SIG-M5 treated with dmso at 0.1 percent for 504 hours (cell line): ENCODE measurements at regions not wholly inside any gene's neighbourhood (a gene's known extent, or its start where the extent isn't known, plus 50 kb on each side); places are given as distances from the start of the nearest gene placed in this dataset.
A peak's percentile ranks its signal among the peaks of the same experiment; 100 is the strongest.
"Not testable (repeated sequence)": the region's sequence is repeated elsewhere in the genome, so short reads cannot be mapped to it uniquely, and the experiment has no call there.

Source experiments
- DNase-seq: peaks from one replicate; lab custom pipeline; 2025; ENCODE audit not compliant: unreplicated experiment; lab: John Stamatoyannopoulos, UW

DNA sequence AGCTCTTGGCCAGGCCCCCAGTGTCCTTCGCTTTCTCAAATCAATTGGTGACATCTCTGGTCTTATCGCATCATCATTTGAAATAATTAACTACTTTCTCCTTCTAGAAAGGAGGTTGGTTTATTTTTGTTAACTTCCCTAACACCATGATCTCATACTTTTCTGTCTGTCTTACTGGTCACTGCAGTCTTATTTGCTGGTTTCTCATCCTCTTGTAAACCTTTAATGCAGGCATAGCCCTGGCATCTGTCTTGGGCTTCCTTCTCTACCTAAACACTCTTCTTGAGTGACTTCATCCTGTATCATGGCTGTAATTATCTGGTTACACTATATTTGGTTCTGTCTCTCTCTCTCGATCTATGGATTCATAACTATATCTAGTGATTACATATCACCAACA lies 152.8 kb downstream of the CYSLTR2 start:
- DNase-seq = no peak

GRCh38 chr13:48808683-48809082 lies 155.0 kb downstream of the CYSLTR2 start:
- no peak for DNase-seq

DNA sequence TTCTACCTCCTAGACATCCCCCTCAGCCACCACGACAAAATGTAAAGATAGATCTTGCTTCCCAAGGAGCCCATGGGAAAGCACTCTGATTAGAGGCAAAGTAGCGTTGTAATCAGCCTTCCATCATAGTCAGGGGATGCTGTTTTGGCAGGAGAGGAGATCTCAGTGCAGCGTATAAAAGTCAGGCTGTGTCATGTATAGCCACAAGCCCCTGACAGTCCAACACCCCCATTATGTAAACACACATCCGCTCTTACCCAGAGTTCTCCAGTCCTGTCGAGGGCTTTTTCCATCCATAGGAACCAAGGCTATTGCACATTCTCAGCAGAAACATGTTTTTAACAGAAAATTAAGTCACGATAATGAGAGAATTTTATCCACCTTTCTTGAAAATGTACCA lies 156.3 kb downstream of the CYSLTR2 start:
- no peak for DNase-seq

GRCh38 chr13:48813518-48813917 lies 159.8 kb downstream of the CYSLTR2 start:
- no peak for DNase-seq

DNA sequence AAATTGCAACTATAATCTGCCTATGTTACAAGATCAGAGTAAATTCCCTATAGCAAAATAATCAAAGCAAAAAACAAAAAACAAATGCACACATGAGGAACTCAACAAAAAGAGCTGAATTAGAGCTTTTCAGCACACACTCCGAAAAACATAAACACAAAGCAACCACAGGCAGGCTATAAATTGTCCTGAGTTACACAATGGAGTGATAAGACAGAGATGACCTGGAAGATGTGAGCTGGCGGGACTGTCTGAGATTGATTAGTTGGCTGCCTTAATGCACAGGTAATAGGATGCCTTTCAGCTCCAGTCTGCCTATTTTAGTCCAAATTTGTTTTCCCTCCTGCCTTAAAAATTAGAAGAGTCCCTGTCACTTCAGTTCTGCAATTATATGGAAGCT lies 159.0 kb upstream of the FNDC3A start:
- no peak for DNase-seq

GRCh38 chr13:48817166-48817802 lies 158.4 kb upstream of the FNDC3A start:
- DNase-seq = no peak

GRCh38 chr13:48818495-48819356 lies 157.0 kb upstream of the FNDC3A start:
- DNase-seq = no peak

DNA sequence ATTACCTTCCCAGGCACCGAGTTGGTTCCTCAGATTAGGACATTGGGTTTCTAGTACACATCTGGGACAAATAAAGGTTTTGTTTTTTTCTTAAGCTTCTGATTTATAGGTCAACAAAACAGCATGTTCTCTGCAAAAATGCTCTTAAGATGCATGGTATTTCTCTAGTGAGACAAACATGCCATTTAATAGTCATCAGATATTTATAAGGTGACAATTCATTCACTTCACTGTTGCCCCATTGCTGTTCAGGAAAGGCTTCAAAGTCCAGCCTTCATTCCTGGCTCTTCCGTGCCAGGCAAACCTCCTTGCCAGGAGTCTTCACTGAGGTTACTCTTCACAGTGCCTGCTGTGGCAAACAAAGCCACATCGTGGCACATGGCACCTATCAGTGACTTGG lies 156.3 kb upstream of the FNDC3A start:
- no peak for DNase-seq

DNA sequence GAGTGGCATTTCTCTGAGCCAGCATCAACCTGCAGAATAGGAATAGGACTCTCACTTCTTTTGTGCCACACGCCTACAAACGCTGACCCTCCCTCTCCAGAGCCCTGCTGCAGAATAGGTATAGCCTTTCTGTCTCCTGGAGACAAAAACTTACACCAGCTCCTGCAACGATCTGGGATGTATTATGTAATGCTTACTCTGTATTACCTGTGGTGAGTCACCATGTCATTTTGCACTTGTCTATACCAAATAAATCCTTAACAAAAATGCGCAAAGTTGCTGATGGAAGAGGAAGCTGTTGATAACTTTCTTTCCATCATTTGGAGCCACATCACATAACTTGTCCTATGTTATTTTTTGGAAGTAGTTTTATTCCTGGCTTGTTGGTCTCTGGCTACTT lies 155.8 kb upstream of the FNDC3A start:
- DNase-seq = no peak

DNA sequence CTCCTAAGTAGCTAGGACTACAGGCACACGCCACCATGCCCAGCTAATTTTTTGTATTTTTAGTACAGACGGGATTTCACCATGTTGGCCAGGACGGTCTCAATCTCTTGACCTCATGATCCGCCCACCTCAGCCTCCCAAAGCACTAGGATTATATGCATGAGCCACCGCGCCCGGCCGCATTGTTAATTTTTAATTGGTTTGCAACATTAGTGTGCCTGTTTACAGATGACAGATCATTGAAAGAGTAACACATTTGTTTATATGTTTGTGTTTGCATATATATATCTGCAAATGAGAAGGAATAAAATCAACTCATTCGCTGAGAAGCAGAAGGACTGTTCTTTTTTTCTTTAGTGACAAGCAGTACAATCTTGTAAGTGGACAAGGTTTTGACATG lies 152.2 kb upstream of the FNDC3A start:
- DNase-seq = not testable (repeated sequence)

DNA sequence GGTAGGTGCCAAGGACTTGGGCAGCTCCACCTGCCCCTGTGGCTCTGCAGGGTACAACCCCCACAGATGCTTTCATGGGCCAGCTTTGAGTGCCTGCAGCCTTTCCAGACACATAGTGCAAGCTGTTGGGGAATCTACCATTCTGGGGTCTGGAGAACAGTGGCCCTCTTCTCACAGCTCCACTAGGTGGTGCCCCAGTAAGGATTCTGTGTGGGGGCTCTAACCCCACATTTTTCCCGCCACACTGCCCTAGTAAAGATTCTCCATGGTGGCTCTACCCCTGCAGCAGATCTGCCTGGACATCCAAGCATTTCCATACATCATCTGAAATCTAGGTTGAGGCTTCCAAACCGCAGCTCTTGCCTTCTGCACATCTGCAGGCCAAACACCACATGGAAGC lies 149.7 kb upstream of the FNDC3A start:
- no peak for DNase-seq

GRCh38 chr13:48826922-48827454 lies 148.7 kb upstream of the FNDC3A start:
- DNase-seq = not testable (repeated sequence)

GRCh38 chr13:48827709-48828108 lies 148.0 kb upstream of the FNDC3A start:
- DNase-seq = no peak

DNA sequence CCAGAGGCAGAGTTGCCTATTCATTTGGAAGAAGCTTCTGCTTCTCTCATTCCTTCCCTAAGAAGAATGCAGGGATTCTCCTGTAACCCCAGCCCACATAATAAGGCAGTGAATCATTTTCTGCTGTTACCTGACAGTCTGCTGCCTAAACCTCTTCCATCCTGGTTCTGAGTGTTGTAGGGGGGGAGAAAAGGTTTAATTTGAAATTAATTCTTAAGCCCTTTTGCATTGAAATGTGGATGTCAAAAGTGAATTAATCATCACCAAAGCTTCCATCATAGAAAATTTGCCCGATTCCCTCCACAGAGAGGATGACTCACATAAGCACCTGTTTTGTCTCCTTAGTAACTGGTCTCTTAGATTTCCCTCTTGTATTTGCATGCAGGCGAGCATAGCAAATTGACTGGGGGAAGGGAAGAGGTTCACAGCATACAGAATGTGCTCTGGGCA lies 146.7 kb upstream of the FNDC3A start:
- DNase-seq = no peak

DNA sequence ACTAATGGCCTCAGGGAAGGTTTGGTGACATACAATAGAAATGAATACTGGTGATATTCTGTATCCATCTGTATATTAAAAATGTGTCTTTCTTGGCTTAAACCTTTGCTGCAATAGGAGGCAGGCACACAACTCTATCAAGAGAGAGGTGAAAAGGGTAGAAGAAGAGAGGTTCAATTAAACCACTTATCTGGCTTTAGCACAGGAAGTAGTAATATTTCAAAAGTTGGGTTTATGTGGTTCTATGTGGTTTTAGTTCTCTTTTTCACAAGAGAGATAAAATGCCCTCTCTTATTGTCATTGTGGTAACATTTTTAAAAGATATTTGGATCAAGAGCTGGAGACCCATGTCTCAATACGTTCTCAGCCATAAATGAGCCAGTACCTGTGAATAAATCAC lies 146.2 kb upstream of the FNDC3A start:
- peak; percentile 71 for DNase-seq

DNA sequence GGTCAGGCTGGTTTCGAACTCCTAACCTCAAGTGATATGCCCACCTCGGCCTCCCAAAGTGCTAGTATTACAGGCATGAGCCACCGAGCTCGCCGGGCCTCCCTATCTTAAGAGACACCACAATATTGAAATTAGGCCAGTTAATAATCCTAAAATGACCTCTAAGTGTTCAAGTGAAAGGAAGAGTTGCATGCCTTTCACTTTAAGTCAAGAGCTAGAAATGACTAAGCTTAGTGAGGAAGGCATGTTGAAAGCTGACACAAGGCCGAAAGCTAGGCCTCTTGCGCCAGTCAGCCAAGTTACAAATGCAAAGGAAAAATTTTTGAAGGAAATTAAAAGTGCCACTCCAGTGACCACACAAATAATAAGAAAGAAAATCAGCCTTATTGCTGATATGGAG lies 144.5 kb upstream of the FNDC3A start:
- no peak for DNase-seq

DNA sequence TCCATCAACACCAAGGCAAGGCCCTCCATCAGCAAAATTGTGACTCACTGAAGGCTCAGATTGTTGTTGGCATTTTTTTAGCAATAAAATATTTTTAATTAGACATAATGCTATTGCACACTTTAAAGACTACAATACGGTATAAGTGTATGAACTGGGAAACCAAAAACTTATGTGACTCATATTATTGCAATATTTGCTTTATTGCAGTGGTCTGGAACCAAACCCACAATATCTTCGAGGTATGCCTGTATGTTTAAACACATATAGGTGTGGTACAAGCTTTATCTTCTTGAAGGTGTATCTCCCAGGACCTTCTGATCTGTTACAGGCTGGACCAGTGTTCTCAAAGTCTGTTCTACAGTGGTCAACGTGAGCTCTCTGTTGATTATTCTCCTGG lies 142.3 kb upstream of the FNDC3A start:
- no peak for DNase-seq

DNA sequence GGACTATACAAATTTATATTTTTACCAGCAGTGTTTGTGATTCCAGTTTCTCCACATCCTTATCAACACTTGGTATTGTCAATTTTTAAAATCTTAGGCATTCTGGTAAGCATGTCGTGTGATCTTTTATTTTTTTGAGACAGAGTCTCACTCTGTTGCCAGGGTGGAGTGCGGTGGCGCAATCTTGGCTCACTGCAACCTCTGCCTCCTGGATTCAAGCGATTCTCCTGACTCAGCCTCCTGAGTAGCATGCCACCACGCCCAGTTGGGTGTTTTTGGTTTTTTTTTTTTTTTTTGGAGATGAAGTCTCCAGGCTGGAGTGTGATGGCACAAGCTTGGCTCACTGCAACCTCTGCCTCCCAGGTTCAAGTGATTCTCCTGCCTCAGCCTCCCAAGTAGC lies 140.4 kb upstream of the FNDC3A start:
- DNase-seq = not testable (repeated sequence)

DNA sequence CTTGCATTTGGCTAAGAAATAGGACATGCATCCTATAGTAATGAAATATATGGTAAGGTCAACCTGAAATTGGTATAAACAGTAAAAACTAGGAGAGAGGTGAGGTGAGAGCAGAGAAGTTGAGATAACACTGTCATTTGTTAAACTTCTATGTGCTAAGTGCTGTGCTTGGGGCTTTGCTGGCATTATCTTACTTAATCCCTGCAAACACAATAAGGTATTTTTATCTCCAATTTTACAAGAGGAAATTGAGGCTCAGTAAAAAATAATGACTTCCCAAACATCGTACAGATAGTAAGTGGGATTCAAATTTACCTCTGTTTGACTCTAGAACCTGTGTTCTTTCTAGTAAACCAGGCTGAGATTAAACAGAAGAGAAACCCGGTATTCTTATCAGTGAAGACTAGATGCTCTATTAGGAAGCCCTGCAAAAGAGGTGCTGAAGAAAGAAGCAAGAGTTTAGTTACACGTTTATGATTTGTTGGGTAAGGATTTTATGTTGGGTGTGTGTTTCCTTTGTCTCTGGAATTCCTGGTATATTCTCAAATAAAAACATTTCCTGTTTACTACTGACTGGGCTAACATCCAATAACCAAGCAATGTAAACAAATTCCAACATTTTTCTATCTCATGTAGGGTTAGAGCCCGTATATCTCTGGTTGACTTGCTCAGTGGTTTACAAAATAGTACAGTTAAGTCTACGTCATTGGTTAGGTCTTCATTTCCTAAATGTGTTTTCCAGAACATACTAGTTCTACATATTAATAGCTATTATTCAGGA lies 137.3 kb upstream of the FNDC3A start:
- DNase-seq = no peak

DNA sequence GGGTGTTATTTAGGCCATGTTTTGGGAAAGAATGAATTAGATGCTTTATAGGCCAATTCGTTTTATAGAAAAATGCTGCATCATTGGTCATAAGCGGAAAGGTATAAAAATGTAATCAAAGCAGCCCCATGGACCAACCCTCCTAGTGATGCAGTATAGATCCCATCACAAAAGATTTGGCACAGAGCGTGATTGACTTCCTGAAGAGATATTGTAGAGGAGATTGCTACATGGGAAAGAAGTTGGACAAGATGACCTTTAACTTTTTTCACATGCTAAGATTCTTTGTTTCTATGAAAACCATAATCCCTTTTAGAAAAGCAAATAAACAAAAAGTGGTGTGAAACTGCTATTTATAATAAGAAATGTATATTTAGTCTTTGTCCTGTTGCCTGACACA lies 136.5 kb upstream of the FNDC3A start:
- DNase-seq = no peak

DNA sequence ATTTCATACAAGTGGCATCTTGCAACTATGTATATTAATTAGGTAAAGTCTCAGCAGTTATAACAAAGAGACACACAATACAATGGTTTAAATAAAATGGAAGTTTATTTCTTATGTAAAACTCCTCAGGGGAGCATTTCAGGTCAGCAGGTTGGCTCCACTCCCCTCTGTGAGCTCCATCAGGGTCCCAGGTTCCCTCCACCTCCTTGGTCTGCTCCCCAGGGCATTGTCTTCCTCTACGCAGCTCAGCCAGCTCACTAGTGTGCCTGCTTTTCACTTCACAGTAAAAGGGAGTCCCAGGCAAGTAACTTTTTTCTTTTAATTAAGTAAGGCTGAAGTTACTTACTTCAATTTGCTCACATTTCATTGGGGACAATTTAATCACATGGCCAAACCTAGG lies 135.3 kb upstream of the FNDC3A start:
- DNase-seq = no peak

GRCh38 chr13:48842316-48842715 lies 133.4 kb upstream of the FNDC3A start:
- DNase-seq = no peak
